SK-N-MC (cell line): ENCODE measurements at regions not wholly inside any gene's neighbourhood (a gene's known extent, or its start where the extent isn't known, plus 50 kb on each side); places are given as distances from the start of the nearest gene placed in this dataset.

Source experiments
- DNase-seq: peaks from one replicate; pipeline ENCODE4 v3.0.0-alpha.2; 2011; ENCODE audit warnings: low read depth, low spot score
- H3K27ac ChIP-seq: fragments of 200-600 bp; sonication (generic); 2 replicates; pipeline ENCODE4 v1.5.1; 2016; ENCODE audit warnings: mixed run types
- H3K36me3 ChIP-seq: fragments of 200-600 bp; sonication (generic); 2 replicates; pipeline ENCODE4 v1.6.1; 2017; ENCODE audit warnings: antibody characterized with exemption, low read length, mixed read lengths; ENCODE audit not compliant: insufficient read depth
- H3K4me3 ChIP-seq: fragments of 200-600 bp; sonication (generic); 2 replicates; pipeline ENCODE4 v1.5.1; 2016
- H3K9ac ChIP-seq: fragments of 200-600 bp; sonication (generic); 2 replicates; pipeline ENCODE4 v1.8.0; 2017; ENCODE audit warnings: mixed run types, mixed read lengths; ENCODE audit not compliant: insufficient read length
- H3K9me3 ChIP-seq: fragments of 200-600 bp; sonication (generic); 2 replicates; pipeline ENCODE4 v1.6.1; 2017; ENCODE audit warnings: low read depth, mild to moderate bottlenecking, antibody characterized with exemption, low read length, moderate library complexity, mixed read lengths
- EZH2 ChIP-seq: fragments of 200-600 bp; sonication (generic); IDR thresholded peaks from one replicate; pipeline ENCODE4 v1.6.1; 2017; ENCODE audit warnings: antibody characterized with exemption
- FOXP2 ChIP-seq: optimal IDR thresholded peaks from 2 replicates; pipeline ENCODE3; 2011; ENCODE audit warnings: mild to moderate bottlenecking, moderate library complexity; ENCODE audit not compliant: insufficient read depth; ENCODE audit errors: extremely low read length, control extremely low read depth
- POLR2AphosphoS5 ChIP-seq: IDR thresholded peaks from 2 replicates; pipeline ENCODE4 v1.6.1; 2012; ENCODE audit warnings: mild to moderate bottlenecking, low read depth, low read length, borderline replicate concordance

DNA sequence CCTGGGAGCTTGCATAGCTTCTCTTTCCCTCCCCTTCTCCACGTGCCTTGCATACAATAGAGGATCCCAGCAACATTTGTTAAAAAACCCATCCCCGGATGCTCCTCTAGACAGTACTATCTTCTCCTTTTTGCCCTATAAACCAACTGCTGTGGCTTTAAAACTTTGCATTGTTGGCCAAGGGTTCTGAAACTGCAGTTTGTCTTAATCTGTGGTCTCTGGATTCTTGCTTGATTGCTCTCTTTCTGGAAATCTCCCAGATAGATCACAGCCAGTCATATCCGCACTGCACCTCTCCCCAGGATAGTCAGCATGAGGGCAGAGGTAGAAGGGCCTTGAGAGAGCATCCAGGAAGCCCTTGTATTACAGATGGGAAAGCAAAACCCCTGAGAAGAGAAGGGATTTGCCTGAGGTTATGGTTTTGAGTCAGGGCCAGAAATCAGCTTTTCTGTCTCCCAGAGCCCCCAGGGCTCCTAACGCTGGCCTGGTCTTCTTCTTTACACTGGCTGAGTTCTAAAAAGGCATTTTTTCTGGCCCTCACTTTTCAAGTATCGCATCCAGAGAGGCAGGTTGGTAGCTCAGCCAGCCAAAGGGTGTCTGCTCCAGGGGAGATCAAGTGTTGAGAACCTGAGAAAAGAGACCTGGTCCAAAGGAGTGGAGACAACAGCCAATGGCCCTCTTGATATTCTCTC, 70.6 kb downstream of the ADM start:
- Histone ChIP-seq H3K9me3 (no peaks in the 10 kb centered on the region), H3K36me3 (no peaks in the 10 kb centered on the region), H3K9ac (no peak overlapping the region), H3K27ac (no peak overlapping the region), H3K4me3 (no peak overlapping the region)
- TF ChIP-seq POLR2AphosphoS5: no peak
- no peak for TF ChIP-seq EZH2
- no peak for TF ChIP-seq FOXP2
- DNase-seq: no peak

GRCh38 chr11:10376061-10376460, 71.2 kb downstream of the ADM start:
- TF ChIP-seq EZH2 (no peak), POLR2AphosphoS5 (no peak), FOXP2 (no peak)
- H3K9me3 ChIP-seq: no peaks in the 10 kb centered on the region
- H3K27ac ChIP-seq: no peak overlapping the region
- no peak overlapping the region for H3K4me3 ChIP-seq
- H3K36me3 ChIP-seq: no peaks in the 10 kb centered on the region
- no peak for DNase-seq
- H3K9ac ChIP-seq: no peak overlapping the region

GRCh38 chr11:10377183-10377582, 72.3 kb downstream of the ADM start:
- no peak overlapping the region for H3K4me3 ChIP-seq
- TF ChIP-seq POLR2AphosphoS5 (no peak), EZH2 (no peak), FOXP2 (no peak)
- H3K36me3 ChIP-seq: no peaks in the 10 kb centered on the region
- H3K27ac ChIP-seq: no peak overlapping the region
- H3K9me3 ChIP-seq: no peaks in the 10 kb centered on the region
- no peak for DNase-seq
- H3K9ac ChIP-seq: no peak overlapping the region

- Histone ChIP-seq H3K9me3 (no peaks in the 10 kb centered on the region), H3K4me3 (no peak overlapping the region), H3K27ac (no peak overlapping the region), H3K9ac (no peak overlapping the region), H3K36me3 (no peaks in the 10 kb centered on the region)
- DNase-seq: no peak
- TF ChIP-seq FOXP2 (no peak), EZH2 (no peak), POLR2AphosphoS5 (no peak)
Measured at GRCh38 chr11:10378362-10378761, 73.5 kb downstream of the ADM start.

DNA sequence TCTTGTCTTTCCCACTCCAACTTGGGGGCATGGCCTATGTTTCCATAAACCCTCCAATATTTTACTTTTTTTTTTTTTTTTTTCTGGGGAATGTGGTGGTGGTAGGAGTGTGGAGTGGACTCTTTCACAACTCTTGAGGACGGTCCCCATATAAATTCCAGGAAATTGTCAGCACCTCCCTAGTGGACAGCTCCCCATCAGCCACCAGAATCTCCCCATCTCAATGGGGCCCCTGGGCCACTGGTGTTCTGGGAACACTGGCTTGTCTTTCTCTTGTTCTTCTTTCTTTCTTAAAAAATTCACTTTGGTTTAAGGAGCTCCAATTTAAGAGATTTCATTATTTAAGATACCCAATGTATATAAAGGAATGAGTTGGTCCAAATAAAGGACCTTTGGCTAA, 74.1 kb downstream of the ADM start:
- TF ChIP-seq EZH2 (no peak), POLR2AphosphoS5 (no peak), FOXP2 (no peak)
- Histone ChIP-seq H3K9ac (no peak overlapping the region), H3K4me3 (no peak overlapping the region), H3K36me3 (no peaks in the 10 kb centered on the region), H3K9me3 (no peaks in the 10 kb centered on the region), H3K27ac (no peak overlapping the region)
- no peak for DNase-seq

- H3K36me3 ChIP-seq: no peaks in the 10 kb centered on the region
- H3K27ac ChIP-seq: no peak overlapping the region
- H3K9me3 ChIP-seq: no peaks in the 10 kb centered on the region
- TF ChIP-seq POLR2AphosphoS5 (no peak), FOXP2 (no peak), EZH2 (no peak)
- H3K4me3 ChIP-seq: no peak overlapping the region
- H3K9ac ChIP-seq: no peak overlapping the region
- no peak for DNase-seq
Measured at GRCh38 chr11:10379426-10379825, 74.6 kb downstream of the ADM start.

DNA sequence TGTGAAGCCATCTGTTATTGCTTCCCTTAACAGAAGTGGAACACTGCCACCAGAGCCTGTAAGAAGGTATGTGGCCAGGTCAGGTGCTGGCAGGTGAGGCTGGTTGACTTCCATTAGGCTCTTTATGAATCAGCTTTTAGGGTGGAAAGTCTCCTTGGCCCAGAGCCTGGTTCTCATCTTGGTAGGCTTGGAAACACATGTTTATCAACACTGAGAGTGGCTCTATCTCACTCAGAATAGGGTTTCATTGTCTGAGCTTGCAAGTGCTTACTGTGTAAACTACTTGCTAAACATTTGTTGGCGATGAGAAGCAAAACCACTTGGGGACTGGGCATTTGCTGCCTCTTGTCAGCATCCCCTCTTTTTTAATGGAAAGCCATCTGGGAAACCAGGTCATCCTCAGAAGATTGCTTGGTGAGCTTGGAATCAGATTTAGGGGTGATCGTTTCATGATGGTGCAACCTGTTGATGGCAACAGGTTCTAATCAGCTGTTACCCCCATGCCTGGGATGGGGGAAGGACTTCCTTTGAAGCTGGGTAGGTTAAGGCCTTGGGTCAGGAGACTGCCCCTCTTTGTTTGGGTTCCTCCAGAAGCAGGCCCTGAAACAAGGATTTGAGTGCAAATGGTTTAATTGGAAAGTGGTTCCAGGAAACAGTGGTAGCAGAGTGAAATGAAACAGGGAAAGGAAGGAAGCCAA, 75.0 kb upstream of the AMPD3 start:
- Histone ChIP-seq H3K9me3 (no peaks in the 10 kb centered on the region), H3K36me3 (no peaks in the 10 kb centered on the region), H3K9ac (no peak overlapping the region), H3K27ac (no peak overlapping the region), H3K4me3 (no peak overlapping the region)
- DNase-seq: no peak
- no peak for TF ChIP-seq FOXP2
- no peak for TF ChIP-seq POLR2AphosphoS5
- no peak for TF ChIP-seq EZH2

DNA sequence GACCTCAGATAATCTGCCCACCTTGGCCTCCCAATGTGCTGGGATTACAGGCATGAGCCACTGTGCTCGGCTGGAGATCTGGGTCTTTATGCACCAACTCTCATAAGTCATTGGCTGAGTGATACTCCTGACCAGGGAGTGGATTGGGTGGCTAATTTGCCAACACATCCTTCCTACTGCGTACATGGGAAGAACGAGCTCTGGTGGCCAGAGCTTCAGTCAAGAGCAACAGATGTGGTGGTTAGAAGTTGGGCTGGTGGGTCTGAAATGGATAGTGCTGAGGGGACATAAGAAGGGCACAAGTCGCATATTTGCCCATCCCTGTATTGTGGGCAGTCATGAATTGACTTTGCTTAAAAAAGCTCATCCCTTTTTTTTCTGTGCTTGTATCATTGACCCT, 74.1 kb upstream of the AMPD3 start:
- Histone ChIP-seq H3K9me3 (no peaks in the 10 kb centered on the region), H3K4me3 (no peak overlapping the region), H3K9ac (no peak overlapping the region), H3K36me3 (no peaks in the 10 kb centered on the region), H3K27ac (no peak overlapping the region)
- no peak for DNase-seq
- TF ChIP-seq FOXP2 (no peak), EZH2 (no peak), POLR2AphosphoS5 (no peak)

DNA sequence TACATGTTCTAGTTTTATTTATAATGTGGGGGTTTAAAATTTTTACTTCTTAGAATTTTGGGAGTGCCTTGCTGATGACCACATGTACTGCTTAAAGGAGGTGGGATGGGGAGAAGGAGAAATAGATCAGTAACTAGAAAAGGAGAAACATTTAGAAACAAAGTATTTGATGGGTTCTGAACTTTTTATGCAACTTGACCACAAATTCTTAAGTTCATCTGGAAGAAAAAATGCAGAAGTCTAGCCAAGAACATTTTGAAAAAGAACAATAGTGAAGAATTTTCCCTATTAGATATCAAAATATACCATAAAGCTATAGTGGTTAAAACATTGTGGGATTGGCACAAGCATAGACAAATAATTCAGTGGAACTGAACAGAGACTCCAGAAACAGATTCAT, 73.3 kb upstream of the AMPD3 start:
- H3K4me3 ChIP-seq: no peak overlapping the region
- TF ChIP-seq POLR2AphosphoS5 (no peak), FOXP2 (no peak), EZH2 (no peak)
- no peak overlapping the region for H3K27ac ChIP-seq
- no peaks in the 10 kb centered on the region for H3K9me3 ChIP-seq
- H3K9ac ChIP-seq: no peak overlapping the region
- DNase-seq: no peak
- H3K36me3 ChIP-seq: no peaks in the 10 kb centered on the region

DNA sequence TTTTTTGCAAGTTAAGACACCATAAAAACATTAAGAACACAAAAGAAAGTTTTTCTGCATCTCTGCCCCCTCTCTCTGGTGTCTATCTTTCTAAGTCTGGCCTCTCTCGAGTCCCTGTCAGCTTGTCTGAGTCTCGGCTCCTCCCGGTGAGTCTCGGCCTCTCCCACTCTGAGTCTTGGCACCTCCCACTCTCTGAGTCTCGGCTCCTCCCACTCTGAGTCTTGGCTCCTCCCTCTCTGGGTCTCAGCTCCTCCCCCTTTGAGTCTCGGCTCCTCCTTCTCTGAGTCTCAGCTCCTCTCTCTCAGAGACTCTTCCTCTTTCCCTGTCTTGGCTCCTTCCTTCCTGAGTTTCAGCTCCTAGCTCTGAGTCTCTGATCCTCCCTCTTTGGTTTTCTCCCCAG, 72.5 kb upstream of the AMPD3 start:
- TF ChIP-seq POLR2AphosphoS5: no peak
- no peak overlapping the region for H3K27ac ChIP-seq
- DNase-seq: no peak
- no peaks in the 10 kb centered on the region for H3K9me3 ChIP-seq
- no peak overlapping the region for H3K9ac ChIP-seq
- H3K4me3 ChIP-seq: no peak overlapping the region
- no peaks in the 10 kb centered on the region for H3K36me3 ChIP-seq
